ENCODE measurements at regions not wholly inside any gene's neighbourhood (a gene's known extent, or its start where the extent isn't known, plus 50 kb on each side); places are given as distances from the start of the nearest gene placed in this dataset.
"Not testable (repeated sequence)": the region's sequence is repeated elsewhere in the genome, so short reads cannot be mapped to it uniquely, and the experiment has no call there.

- DNase-seq, result no peak
These were observed 957.8 kb downstream of the SLC4A3 start for GRCh38 chr2:220585241-220585640.

- no peak for DNase-seq
These were observed 959.6 kb downstream of the SLC4A3 start for GRCh38 chr2:220586980-220587530.

- no peak for DNase-seq
These were observed 960.7 kb downstream of the SLC4A3 start for GRCh38 chr2:220588148-220588547.

GRCh38 chr2:220590476-220590875, 963.0 kb downstream of the SLC4A3 start:
- no peak for DNase-seq

- DNase-seq, result no peak
These were observed 966.1 kb downstream of the SLC4A3 start for GRCh38 chr2:220593526-220593925.

GRCh38 chr2:220601674-220602073, 970.4 kb downstream of the EPHA4 start:
- no peak for DNase-seq

GRCh38 chr2:220613004-220613403, 959.1 kb downstream of the EPHA4 start:
- DNase-seq, result not testable (repeated sequence)

GRCh38 chr2:220614064-220614463, 958.0 kb downstream of the EPHA4 start:
- no peak for DNase-seq

GRCh38 chr2:220619525-220620220, 952.4 kb downstream of the EPHA4 start:
- no peak for DNase-seq

GRCh38 chr2:220626603-220627002, 945.5 kb downstream of the EPHA4 start:
- DNase-seq, result no peak

- no peak for DNase-seq
These were observed 943.9 kb downstream of the EPHA4 start for GRCh38 chr2:220628252-220628651.

GRCh38 chr2:220641137-220641536, 931.0 kb downstream of the EPHA4 start:
- DNase-seq, result no peak

- DNase-seq, result no peak
These were observed 925.7 kb downstream of the EPHA4 start for GRCh38 chr2:220646424-220646823.

- DNase-seq, result no peak
These were observed 923.5 kb downstream of the EPHA4 start for GRCh38 chr2:220648628-220649027.

- no peak for DNase-seq
These were observed 918.3 kb downstream of the EPHA4 start for GRCh38 chr2:220653776-220654175.

- no peak for DNase-seq
These were observed 917.8 kb downstream of the EPHA4 start for GRCh38 chr2:220654322-220654721.

GRCh38 chr2:220660277-220661145, 911.6 kb downstream of the EPHA4 start:
- no peak for DNase-seq

- no peak for DNase-seq
These were observed 909.7 kb downstream of the EPHA4 start for GRCh38 chr2:220662431-220662830.

GRCh38 chr2:220663065-220663464, 909.0 kb downstream of the EPHA4 start:
- DNase-seq, result no peak

- no peak for DNase-seq
These were observed 907.6 kb downstream of the EPHA4 start for GRCh38 chr2:220664272-220665107.

GRCh38 chr2:220665108-220665471, 907.0 kb downstream of the EPHA4 start:
- DNase-seq, result no peak

GRCh38 chr2:220669324-220669723, 902.8 kb downstream of the EPHA4 start:
- no peak for DNase-seq

- DNase-seq, result no peak
These were observed 901.6 kb downstream of the EPHA4 start for GRCh38 chr2:220670511-220670910.
